Vagina (tissue), 2 donors: ENCODE measurements at regions not wholly inside any gene's neighbourhood (a gene's known extent, or its start where the extent isn't known, plus 50 kb on each side); places are given as distances from the start of the nearest gene placed in this dataset.

Source experiments
- POLR2A ChIP-seq, 2 donors: fragments of 450-650 bp; IDR thresholded peaks; one replicate each; pipeline ENCODE4 v1.6.1; 2017; ENCODE audit warnings: antibody characterized with exemption in 2 of 2, mild to moderate bottlenecking in 2 of 2, moderate library complexity in 2 of 2
- POLR2AphosphoS5 ChIP-seq, 2 donors: sonication (generic); formaldehyde crosslinking; IDR thresholded peaks; one replicate each; pipeline ENCODE4 v1.9.0; 2017; ENCODE audit warnings: antibody characterized with exemption in 2 of 2, mild to moderate bottlenecking in 2 of 2, low read depth in 1 of 2; ENCODE audit not compliant: insufficient read depth in 1 of 2
- TF ChIP-seq, protein P1 (sequence below), 3 experiments: fragments of 450-650 bp in 2 of 3; fragments of 200-600 bp in 1 of 3; sonication (generic) in 1 of 3; IDR thresholded peaks; one replicate each; pipeline ENCODE4 v1.5.1; 2017 to 2019; ENCODE audit warnings: antibody characterized with exemption in 3 of 3, mild to moderate bottlenecking in 2 of 3, moderate library complexity in 2 of 3

DNA sequence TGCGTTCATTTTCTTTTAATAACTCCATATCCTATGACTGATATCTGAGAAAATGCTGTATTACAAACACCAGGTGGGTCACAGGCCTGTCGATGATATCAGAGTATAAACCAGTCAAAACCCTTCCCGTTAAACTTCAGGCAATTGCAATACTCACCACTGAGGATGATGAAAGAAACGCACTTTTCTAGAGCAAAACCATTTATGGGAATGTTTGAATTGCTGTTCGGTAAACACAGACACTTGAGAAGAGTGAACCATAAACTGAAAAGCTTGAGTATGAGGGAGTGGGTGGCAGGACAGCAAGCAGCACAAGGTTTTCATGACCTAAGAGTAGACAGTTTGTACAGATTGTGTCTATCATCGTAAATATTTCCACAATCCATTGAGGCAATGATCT, 139.8 kb upstream of the CEP126 start:
- TF ChIP-seq POLR2A (IDR thresholded peaks at IDR 0.05): no peak
- TF ChIP-seq, protein P1, sequence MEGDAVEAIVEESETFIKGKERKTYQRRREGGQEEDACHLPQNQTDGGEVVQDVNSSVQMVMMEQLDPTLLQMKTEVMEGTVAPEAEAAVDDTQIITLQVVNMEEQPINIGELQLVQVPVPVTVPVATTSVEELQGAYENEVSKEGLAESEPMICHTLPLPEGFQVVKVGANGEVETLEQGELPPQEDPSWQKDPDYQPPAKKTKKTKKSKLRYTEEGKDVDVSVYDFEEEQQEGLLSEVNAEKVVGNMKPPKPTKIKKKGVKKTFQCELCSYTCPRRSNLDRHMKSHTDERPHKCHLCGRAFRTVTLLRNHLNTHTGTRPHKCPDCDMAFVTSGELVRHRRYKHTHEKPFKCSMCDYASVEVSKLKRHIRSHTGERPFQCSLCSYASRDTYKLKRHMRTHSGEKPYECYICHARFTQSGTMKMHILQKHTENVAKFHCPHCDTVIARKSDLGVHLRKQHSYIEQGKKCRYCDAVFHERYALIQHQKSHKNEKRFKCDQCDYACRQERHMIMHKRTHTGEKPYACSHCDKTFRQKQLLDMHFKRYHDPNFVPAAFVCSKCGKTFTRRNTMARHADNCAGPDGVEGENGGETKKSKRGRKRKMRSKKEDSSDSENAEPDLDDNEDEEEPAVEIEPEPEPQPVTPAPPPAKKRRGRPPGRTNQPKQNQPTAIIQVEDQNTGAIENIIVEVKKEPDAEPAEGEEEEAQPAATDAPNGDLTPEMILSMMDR (IDR thresholded peaks at IDR 0.05): no peak
- no peak for TF ChIP-seq POLR2AphosphoS5 (IDR thresholded peaks at IDR 0.05; ENCODE audit: insufficient read depth in 1 of 2, low read depth in 1 of 2)
